ENCODE measurements at regions not wholly inside any gene's neighbourhood (a gene's known extent, or its start where the extent isn't known, plus 50 kb on each side); places are given as distances from the start of the nearest gene placed in this dataset.
"Not testable (repeated sequence)": the region's sequence is repeated elsewhere in the genome, so short reads cannot be mapped to it uniquely, and the experiment has no call there.

- Mint-ChIP-seq H3K9me3 (no peaks in the 10 kb centered on the region), H3K4me3 (no peak overlapping the region), H3K36me3 (ENCODE audit: low read depth) (no peaks in the 10 kb centered on the region), H3K27me3 (ENCODE audit: low read depth) (no peaks in the 10 kb centered on the region), H3K27ac (no peak overlapping the region), H3K4me1 (no peaks in the 10 kb centered on the region)
- TF ChIP-seq CTCF (IDR thresholded peaks at IDR 0.05; ENCODE audit: unreplicated experiment in 3 of 3) = no peak
Observed at GRCh38 chr10:90088024-90088317, 386.6 kb downstream of the KIF20B start.

GRCh38 chr10:90089719-90090118 lies 388.3 kb downstream of the KIF20B start:
- no peaks in the 10 kb centered on the region for H3K27me3 Mint-ChIP-seq (ENCODE audit: low read depth)
- no peak overlapping the region for H3K4me3 Mint-ChIP-seq

GRCh38 chr10:90096196-90096595 lies 394.8 kb downstream of the KIF20B start:
- no peak for TF ChIP-seq CTCF (IDR thresholded peaks at IDR 0.05; ENCODE audit: unreplicated experiment in 3 of 3)
- no peak overlapping the region for H3K4me3 Mint-ChIP-seq
- H3K9me3 Mint-ChIP-seq = no peaks in the 10 kb centered on the region
- H3K4me1 Mint-ChIP-seq = no peaks in the 10 kb centered on the region
- H3K27ac Mint-ChIP-seq = no peak overlapping the region
- no peaks in the 10 kb centered on the region for H3K27me3 Mint-ChIP-seq (ENCODE audit: low read depth)
- H3K36me3 Mint-ChIP-seq (ENCODE audit: low read depth) = no peaks in the 10 kb centered on the region

More at GRCh38 chr10:90089719-90090118, 388.3 kb downstream of the KIF20B start:
- H3K27ac Mint-ChIP-seq = no peak overlapping the region
- H3K4me1 Mint-ChIP-seq = no peaks in the 10 kb centered on the region
- TF ChIP-seq CTCF (IDR thresholded peaks at IDR 0.05; ENCODE audit: unreplicated experiment in 3 of 3) = no peak
- H3K36me3 Mint-ChIP-seq (ENCODE audit: low read depth) = no peaks in the 10 kb centered on the region
- H3K9me3 Mint-ChIP-seq = no peaks in the 10 kb centered on the region

- not testable (repeated sequence) for H3K27me3 Mint-ChIP-seq (ENCODE audit: low read depth); H3K9me3 Mint-ChIP-seq; H3K4me1 Mint-ChIP-seq; H3K27ac Mint-ChIP-seq; H3K4me3 Mint-ChIP-seq; H3K36me3 Mint-ChIP-seq (ENCODE audit: low read depth)
Observed at GRCh38 chr10:90107581-90107980, 406.2 kb downstream of the KIF20B start.

- H3K36me3 Mint-ChIP-seq (ENCODE audit: low read depth) = no peaks in the 10 kb centered on the region
- no peak overlapping the region for H3K27ac Mint-ChIP-seq
- no peak overlapping the region for H3K4me3 Mint-ChIP-seq
- no peak for TF ChIP-seq CTCF (IDR thresholded peaks at IDR 0.05; ENCODE audit: unreplicated experiment in 3 of 3)
- H3K4me1 Mint-ChIP-seq = no peaks in the 10 kb centered on the region
- H3K9me3 Mint-ChIP-seq = peaks cover 19% of the 10 kb centered on the region
- H3K27me3 Mint-ChIP-seq (ENCODE audit: low read depth) = peaks cover 4% of the 10 kb centered on the region
Observed at GRCh38 chr10:90111671-90112070, 410.3 kb downstream of the KIF20B start.

- Mint-ChIP-seq H3K36me3 (ENCODE audit: low read depth) (no peaks in the 10 kb centered on the region), H3K9me3 (peaks cover 26% of the 10 kb centered on the region), H3K27ac (no peak overlapping the region), H3K4me3 (no peak overlapping the region), H3K27me3 (ENCODE audit: low read depth) (peaks cover 4% of the 10 kb centered on the region), H3K4me1 (no peaks in the 10 kb centered on the region)
- no peak for TF ChIP-seq CTCF (IDR thresholded peaks at IDR 0.05; ENCODE audit: unreplicated experiment in 3 of 3)
Observed at GRCh38 chr10:90112681-90113080, 411.3 kb downstream of the KIF20B start.

GRCh38 chr10:90118567-90118966 lies 417.2 kb downstream of the KIF20B start:
- not testable (repeated sequence) for H3K27ac Mint-ChIP-seq; H3K36me3 Mint-ChIP-seq (ENCODE audit: low read depth); H3K4me1 Mint-ChIP-seq; H3K27me3 Mint-ChIP-seq (ENCODE audit: low read depth); H3K4me3 Mint-ChIP-seq
- peaks cover 43% of the 10 kb centered on the region for H3K9me3 Mint-ChIP-seq

- not testable (repeated sequence) for H3K27ac Mint-ChIP-seq; H3K4me3 Mint-ChIP-seq; H3K4me1 Mint-ChIP-seq; H3K27me3 Mint-ChIP-seq (ENCODE audit: low read depth); H3K36me3 Mint-ChIP-seq (ENCODE audit: low read depth)
- peaks cover 35% of the 10 kb centered on the region for H3K9me3 Mint-ChIP-seq
Observed at GRCh38 chr10:90119631-90120280, 418.4 kb downstream of the KIF20B start.
